HG03575 (cell line): ENCODE measurements at regions not wholly inside any gene's neighbourhood (a gene's known extent, or its start where the extent isn't known, plus 50 kb on each side); places are given as distances from the start of the nearest gene placed in this dataset.

ENCODE experiments used
- ATAC-seq: cut with Tn5 transposase; IDR thresholded peaks from one replicate; pipeline ENCODE4 v1.9.1; 2021; ENCODE audit not compliant: unreplicated experiment, insufficient number of reproducible peaks, low FRiP score; ENCODE audit errors: extremely low read depth

DNA sequence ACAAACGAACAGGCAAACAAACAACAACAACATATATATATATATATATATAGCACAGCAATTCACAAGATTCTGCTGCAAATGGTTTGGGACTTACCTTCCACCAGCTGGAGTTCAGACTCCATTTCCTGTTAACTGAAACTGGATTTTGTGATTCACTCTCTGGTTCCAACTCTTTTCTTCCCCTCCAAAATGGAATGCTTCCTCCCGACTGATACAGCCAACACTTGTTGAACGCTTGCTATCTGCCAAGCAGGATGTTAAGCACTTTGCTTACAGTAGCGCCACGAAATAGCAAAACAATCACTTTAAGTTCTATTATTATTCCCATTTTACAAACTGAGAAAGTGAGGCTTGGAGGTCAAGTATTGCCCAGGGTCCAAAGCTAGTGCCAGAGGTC is 116.0 kb upstream of the TMEM132C start:
- no peak for ATAC-seq

DNA sequence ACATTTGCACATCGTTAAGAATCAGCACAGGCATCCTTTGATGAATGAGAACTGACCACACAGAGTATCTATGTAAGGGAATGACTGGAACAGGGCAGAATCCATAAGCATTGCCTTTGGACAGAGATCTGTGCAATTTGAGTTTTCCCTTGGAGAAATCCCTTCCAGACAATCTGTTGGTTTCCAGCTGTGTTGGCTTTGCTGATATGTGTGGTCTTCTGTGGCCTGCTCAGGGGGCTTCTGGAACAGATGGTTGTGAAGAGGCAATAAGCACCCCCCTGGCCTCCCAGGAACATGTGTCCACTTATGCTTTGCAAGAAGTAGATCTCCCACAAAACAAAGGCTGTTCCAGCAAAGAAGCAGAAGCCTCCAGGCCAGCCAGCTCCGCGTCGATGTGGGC is 111.4 kb upstream of the TMEM132C start:
- no peak for ATAC-seq

DNA sequence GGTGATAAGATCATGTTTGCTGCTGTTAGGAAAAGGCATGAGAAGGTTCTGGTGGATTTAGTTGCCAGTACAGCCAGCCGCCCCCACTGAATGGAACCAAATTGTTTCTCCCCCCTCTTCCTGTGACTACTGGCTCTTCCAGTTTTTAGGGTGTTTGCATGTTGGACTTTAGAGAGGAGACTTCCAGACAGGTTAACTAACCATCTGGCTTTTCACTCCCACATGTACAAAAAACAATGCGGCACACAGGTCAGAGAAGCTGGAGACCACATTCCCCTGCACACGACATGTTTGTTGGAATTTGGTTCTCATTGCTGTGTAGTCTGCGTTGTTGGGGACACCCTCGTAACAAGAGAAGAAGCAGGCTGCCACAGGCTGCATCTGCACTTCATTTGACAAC is 103.9 kb upstream of the TMEM132C start:
- no peak for ATAC-seq

DNA sequence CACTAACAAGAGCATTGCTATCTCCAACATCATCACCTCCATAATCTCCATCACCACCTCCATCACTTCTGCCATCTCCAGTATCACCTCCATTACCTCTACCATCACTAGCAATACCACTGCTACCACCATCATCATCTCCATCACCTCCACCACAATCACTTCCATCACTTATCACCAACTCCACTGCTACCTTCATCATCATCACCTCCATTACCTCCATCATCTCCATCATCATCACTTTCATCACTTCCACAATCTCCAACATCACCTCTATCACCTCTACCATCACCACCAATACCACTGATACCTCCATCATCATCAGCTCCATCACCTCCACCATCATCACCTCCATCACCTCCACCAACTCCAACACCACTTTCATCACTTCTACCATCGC is 102.4 kb upstream of the TMEM132C start:
- no peak for ATAC-seq

DNA sequence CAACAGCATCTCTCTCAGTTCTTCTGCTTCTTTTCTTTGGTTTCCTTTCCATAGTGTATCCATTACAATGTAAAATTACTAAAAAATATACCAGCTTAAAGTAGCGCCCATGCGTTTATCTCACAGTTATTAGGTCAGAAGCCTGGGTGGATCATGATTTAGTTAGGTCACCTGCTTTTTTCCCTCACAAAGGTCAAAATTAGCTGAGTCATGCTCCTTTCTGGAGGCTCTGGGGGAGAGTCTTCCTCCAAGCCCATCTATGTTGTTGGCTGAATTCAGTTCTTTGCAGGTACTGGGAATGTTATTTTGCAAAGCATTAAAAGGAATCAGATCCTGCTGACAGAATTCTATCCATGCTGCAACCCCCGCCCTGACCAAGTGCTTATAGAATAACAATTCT is 101.6 kb upstream of the TMEM132C start:
- ATAC-seq = no peak

DNA sequence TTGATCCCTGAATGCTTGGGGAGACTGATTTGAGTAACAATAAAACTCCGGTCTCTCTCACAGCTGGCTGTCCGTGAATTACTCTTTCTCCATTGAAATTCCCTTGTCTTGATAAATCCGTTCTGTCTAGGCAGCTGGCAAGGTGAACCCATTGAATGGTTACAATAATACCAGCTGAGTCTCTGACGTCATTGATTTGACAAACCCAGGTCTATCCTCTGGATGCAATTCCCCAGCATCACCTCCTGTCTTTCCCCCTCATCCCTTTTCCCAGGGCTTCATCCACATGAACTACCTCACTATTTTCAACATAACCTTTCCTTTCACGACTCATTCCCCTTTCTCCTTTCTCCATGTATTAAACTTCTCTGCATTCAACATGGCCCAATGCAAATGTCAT is 98.7 kb upstream of the TMEM132C start:
- ATAC-seq = no peak

DNA sequence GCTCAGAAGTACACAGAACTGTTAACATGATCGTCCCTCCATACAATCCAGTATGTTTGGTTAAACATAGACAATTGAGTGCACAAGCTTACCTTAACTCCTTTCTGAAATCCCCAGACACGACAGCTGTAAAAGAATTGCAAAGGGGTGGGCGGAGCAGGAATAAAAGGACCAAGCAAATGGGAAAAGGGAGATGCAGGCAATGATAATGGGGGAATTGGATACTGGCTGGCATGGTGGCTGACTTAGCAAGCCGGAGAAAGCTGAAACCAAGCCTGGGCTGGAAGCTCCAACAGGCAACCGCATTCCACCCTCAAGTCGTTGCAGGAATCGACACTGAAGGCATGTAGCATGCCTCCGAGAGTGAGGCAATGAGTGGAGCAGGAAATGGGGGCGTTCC is 96.8 kb upstream of the TMEM132C start:
- ATAC-seq = no peak

DNA sequence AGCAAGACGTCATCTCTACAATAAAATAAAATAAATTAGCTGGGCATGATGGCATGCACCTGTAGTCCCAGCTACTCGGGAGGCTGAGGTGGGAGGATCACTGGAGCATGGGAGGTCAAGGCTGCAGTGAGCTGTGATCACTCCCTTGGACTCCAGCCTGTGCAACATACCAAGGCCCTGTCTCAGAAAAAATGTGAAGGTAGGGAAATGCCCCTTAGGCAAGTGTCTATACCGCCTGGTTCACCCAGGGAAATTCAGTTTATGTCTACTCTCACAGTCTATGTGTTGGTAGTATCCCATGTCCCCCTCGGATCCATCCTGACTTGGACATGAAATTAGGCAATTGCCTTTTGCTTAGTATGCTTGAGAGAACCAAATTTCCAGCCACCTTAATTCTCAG is 88.4 kb upstream of the TMEM132C start:
- no peak for ATAC-seq

DNA sequence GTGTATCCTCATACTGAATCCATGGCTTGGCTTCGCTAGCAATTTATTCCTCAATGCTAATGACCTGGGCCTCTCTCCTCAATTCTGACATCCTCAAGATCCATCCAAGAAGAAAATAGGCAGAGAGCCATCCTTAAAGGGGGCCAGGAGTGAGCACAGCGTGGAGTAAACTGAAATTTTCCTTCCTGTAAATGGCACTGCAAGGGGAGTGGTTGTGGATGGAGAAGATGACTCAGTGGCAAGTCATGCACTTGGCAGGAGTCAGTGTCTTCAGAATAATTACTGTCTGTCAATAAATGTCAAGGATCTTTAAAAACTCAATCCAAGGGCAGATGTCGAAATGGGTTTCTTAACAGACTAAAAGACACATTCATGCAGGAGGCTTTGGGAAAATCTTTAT is 88.0 kb upstream of the TMEM132C start:
- ATAC-seq = no peak

DNA sequence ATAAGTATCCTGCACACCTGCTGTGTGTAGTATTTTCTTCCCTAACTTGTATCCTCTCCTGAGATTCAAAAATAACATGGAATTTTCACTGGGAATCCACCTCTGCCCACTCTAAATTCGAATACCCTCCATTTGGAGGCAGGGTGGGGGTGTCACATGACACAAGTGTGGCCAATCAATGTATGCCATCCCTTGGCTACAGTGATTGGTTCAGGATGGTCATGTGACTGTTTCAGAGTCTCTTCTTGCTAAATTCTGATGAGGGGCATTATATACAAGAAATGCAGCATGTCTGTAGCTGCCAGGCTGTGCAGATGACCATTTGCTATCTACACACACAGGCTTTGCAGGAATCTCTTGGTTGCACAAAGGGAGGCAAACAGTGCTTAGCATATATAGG is 86.8 kb upstream of the TMEM132C start:
- no peak for ATAC-seq

DNA sequence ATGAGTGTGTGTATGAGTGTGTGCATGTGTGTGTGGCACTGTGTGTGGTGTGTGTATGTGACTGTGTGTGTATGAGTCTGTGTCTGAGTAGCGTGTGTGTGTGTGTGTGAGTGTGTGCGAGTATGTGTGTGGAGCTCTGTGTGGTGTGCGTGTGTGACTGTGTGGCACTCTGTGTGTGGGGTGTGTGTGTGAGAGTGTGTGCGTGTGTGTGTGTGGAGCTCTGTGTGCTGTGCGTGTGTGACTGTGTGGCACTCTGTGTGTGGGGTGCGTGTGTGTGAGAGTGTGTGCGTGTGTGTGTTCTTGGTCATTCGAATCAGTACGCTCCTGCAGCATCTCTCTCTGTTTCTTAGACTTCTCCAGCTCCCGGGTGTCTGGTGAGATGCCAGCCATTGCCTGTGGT is 76.9 kb upstream of the TMEM132C start:
- ATAC-seq = no peak

DNA sequence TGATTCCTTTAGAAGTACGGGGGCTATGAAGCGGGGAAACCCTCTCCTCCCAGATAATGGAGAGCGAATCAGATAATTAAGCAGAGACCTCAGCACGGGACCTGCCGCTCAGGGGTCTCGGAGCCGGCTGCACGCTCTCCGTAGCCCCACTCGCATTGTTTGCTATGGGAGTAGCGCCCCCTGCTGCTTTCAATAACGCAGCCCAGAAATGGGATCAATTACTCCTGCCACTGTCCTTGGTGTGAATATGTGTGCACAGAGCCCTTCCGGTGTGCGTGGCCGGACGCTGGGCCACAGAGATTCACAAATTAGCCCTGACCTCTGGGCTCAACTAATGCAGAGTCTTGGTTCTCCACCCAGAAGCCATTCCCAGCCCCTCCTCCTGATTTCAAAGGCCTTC is 76.4 kb upstream of the TMEM132C start:
- no peak for ATAC-seq

DNA sequence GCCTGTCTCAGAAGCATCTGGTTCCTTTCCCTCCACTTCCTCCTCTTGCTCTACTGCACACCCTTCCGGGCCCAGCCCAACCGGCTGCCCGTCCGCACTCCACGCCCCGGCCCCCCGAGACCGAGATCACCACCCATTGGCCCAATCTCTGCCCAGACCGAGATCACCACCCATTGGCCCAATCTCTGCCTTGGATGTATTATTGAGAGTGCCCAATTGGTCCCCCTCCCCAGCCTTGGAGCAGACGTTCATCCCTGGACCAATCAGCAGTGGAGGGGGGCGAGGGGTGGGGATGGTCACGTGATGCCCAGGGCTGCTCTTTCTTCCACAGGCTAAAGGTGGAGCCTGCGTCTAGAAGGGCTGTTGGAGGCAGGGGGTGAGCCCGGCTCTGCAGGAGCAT is 75.6 kb upstream of the TMEM132C start:
- no peak for ATAC-seq

DNA sequence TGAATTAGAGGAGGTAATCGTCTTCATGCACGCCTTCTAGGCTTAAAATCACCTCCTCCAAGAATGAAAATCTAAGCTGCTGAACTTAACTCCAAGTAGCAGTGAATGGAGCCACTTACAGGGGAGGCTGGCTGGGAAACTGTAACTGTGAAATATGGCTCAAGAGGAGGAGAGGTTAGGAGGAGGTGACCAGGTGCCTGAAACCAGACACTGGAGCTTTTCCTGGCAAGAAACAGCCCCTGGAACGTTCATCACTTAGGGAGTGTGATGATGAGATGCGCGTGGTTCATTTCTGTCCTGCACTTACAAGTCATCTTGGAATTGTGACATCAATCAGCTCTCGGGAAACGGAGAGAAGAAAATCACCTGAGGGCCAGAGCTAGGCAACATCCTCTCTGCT is 62.3 kb upstream of the TMEM132C start:
- ATAC-seq = no peak

DNA sequence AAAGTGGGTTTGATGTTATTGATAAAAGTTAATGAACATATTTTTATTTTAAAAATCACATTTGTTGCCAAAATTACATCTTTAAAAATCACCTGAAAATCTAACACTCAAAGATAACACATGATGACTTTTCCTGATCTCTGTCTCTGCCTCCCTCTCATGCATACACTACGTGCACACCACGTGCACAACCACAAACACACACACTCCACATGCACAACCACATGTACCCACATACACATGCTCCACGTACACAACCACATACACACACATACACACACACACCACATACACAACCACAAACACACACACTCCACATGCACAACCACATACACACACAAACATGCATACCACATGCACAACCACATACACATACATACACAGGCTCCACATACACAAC is 61.8 kb upstream of the TMEM132C start:
- no peak for ATAC-seq

DNA sequence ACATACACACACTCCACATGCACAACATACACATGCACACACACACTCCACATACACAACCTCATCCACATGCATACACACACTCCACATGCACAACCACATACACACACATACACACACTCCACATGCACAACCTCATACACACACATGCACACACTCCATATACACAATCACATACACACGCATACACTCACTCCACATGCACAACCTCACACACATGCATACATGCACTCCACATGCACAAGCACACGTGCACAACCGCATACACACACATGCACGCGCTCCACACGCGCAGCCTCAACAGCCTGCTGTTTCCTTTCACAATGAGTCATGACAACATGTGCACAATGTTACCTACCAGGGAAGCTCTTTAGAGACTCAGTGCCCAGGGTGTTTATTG is 61.2 kb upstream of the TMEM132C start:
- no peak for ATAC-seq
